ENCODE measurements at regions not wholly inside any gene's neighbourhood (a gene's known extent, or its start where the extent isn't known, plus 50 kb on each side); places are given as distances from the start of the nearest gene placed in this dataset.

- DNase-seq (ENCODE audit: low read depth) = no peak
Measured at GRCh38 chr6:165944002-165944466, 223.6 kb downstream of the TBXT start.

GRCh38 chr6:165941786-165942185 is 225.9 kb downstream of the TBXT start:
- DNase-seq (ENCODE audit: low read depth) = no peak

GRCh38 chr6:165941249-165941775 is 226.3 kb downstream of the TBXT start:
- DNase-seq (ENCODE audit: low read depth) = no peak

GRCh38 chr6:165940366-165940765 is 227.3 kb downstream of the TBXT start:
- DNase-seq (ENCODE audit: low read depth) = no peak

- no peak for DNase-seq (ENCODE audit: low read depth)
Measured at GRCh38 chr6:165939601-165940290, 227.9 kb downstream of the TBXT start.

GRCh38 chr6:165939047-165939446 is 228.6 kb downstream of the TBXT start:
- no peak for DNase-seq (ENCODE audit: low read depth)

- DNase-seq (ENCODE audit: low read depth) = no peak
Measured at GRCh38 chr6:165937564-165938358, 229.9 kb downstream of the TBXT start.

GRCh38 chr6:165936660-165937059 is 231.0 kb downstream of the TBXT start:
- DNase-seq (ENCODE audit: low read depth) = no peak

- DNase-seq (ENCODE audit: low read depth) = no peak
Measured at GRCh38 chr6:165936096-165936495, 231.6 kb downstream of the TBXT start.

- DNase-seq (ENCODE audit: low read depth) = no peak
Measured at GRCh38 chr6:165931675-165932074, 236.0 kb downstream of the TBXT start.

GRCh38 chr6:165930668-165931214 is 236.9 kb downstream of the TBXT start:
- no peak for DNase-seq (ENCODE audit: low read depth)

GRCh38 chr6:165929607-165930006 is 238.0 kb downstream of the TBXT start:
- DNase-seq (ENCODE audit: low read depth) = no peak

- DNase-seq (ENCODE audit: low read depth) = no peak
Measured at GRCh38 chr6:165926378-165926777, 241.3 kb downstream of the TBXT start.

GRCh38 chr6:165925474-165926156 is 242.0 kb downstream of the TBXT start:
- DNase-seq (ENCODE audit: low read depth) = no peak

GRCh38 chr6:165922309-165922794 is 245.3 kb downstream of the TBXT start:
- no peak for DNase-seq (ENCODE audit: low read depth)

GRCh38 chr6:165920896-165921671 is 246.6 kb downstream of the TBXT start:
- no peak for DNase-seq (ENCODE audit: low read depth)

- no peak for DNase-seq (ENCODE audit: low read depth)
Measured at GRCh38 chr6:165917576-165917975, 250.1 kb downstream of the TBXT start.

- DNase-seq (ENCODE audit: low read depth) = no peak
Measured at GRCh38 chr6:165915022-165915770, 252.2 kb upstream of the PDE10A start.

GRCh38 chr6:165913676-165914570 is 250.9 kb upstream of the PDE10A start:
- no peak for DNase-seq (ENCODE audit: low read depth)

All from activated T-cell treated with anti-CD3 and anti-CD28 coated beads for 24 hours (primary cell).